ENCODE measurements at regions not wholly inside any gene's neighbourhood (a gene's known extent, or its start where the extent isn't known, plus 50 kb on each side); places are given as distances from the start of the nearest gene placed in this dataset.

GRCh38 chr5:102014371-102014770 lies 281.7 kb downstream of the SLCO4C1 start:
- no peaks in the 10 kb centered on the region for H3K36me3 Mint-ChIP-seq
- no peak for DNase-seq
- H3K27ac Mint-ChIP-seq = no peak overlapping the region
- no peaks in the 10 kb centered on the region for H3K27me3 Mint-ChIP-seq
- CTCF ChIA-PET = no interaction called here
- H3K4me1 Mint-ChIP-seq = no peaks in the 10 kb centered on the region
- H3K9me3 Mint-ChIP-seq = no peaks in the 10 kb centered on the region
- no peak overlapping the region for H3K4me3 Mint-ChIP-seq

- no peaks in the 10 kb centered on the region for H3K9me3 Mint-ChIP-seq
- no peak overlapping the region for H3K4me3 Mint-ChIP-seq
- no peak overlapping the region for H3K27ac Mint-ChIP-seq
- DNase-seq = no peak
- H3K36me3 Mint-ChIP-seq = no peaks in the 10 kb centered on the region
- H3K27me3 Mint-ChIP-seq = no peaks in the 10 kb centered on the region
- CTCF ChIA-PET = no interaction called here
- H3K4me1 Mint-ChIP-seq = no peaks in the 10 kb centered on the region
Observed at GRCh38 chr5:102010644-102011043, 285.4 kb downstream of the SLCO4C1 start.

- H3K4me1 Mint-ChIP-seq = no peaks in the 10 kb centered on the region
- no peaks in the 10 kb centered on the region for H3K36me3 Mint-ChIP-seq
- H3K27ac Mint-ChIP-seq = no peak overlapping the region
- no peak for DNase-seq
- no peaks in the 10 kb centered on the region for H3K9me3 Mint-ChIP-seq
- H3K4me3 Mint-ChIP-seq = no peak overlapping the region
- H3K27me3 Mint-ChIP-seq = no peaks in the 10 kb centered on the region
- CTCF ChIA-PET = no interaction called here
Observed at GRCh38 chr5:101997235-101997634, 298.8 kb downstream of the SLCO4C1 start.

- H3K36me3 Mint-ChIP-seq = no peaks in the 10 kb centered on the region
- no peaks in the 10 kb centered on the region for H3K4me1 Mint-ChIP-seq
- H3K27me3 Mint-ChIP-seq = no peaks in the 10 kb centered on the region
- CTCF ChIA-PET = no interaction called here
- no peaks in the 10 kb centered on the region for H3K9me3 Mint-ChIP-seq
- no peak overlapping the region for H3K27ac Mint-ChIP-seq
- H3K4me3 Mint-ChIP-seq = no peak overlapping the region
- DNase-seq = no peak
Observed at GRCh38 chr5:101995585-101995984, 300.5 kb downstream of the SLCO4C1 start.

GRCh38 chr5:101991486-101991885 lies 304.6 kb downstream of the SLCO4C1 start:
- no peaks in the 10 kb centered on the region for H3K4me1 Mint-ChIP-seq
- CTCF ChIA-PET = interaction anchor here (0.7 kb wide), 1 partner anchor 66 kb away, joined by 4 read pairs; no protein-coding TSS in a partner anchor
- no peak overlapping the region for H3K27ac Mint-ChIP-seq
- no peak for DNase-seq
- H3K36me3 Mint-ChIP-seq = no peaks in the 10 kb centered on the region
- H3K27me3 Mint-ChIP-seq = no peaks in the 10 kb centered on the region
- no peaks in the 10 kb centered on the region for H3K9me3 Mint-ChIP-seq
- H3K4me3 Mint-ChIP-seq = no peak overlapping the region

- no peaks in the 10 kb centered on the region for H3K9me3 Mint-ChIP-seq
- no peaks in the 10 kb centered on the region for H3K27me3 Mint-ChIP-seq
- CTCF ChIA-PET = no interaction called here
- H3K36me3 Mint-ChIP-seq = no peaks in the 10 kb centered on the region
- no peak for DNase-seq
- H3K4me1 Mint-ChIP-seq = no peaks in the 10 kb centered on the region
- no peak overlapping the region for H3K27ac Mint-ChIP-seq
- H3K4me3 Mint-ChIP-seq = no peak overlapping the region
Observed at GRCh38 chr5:101989659-101990058, 306.4 kb downstream of the SLCO4C1 start.

- no peaks in the 10 kb centered on the region for H3K4me1 Mint-ChIP-seq
- H3K27me3 Mint-ChIP-seq = no peaks in the 10 kb centered on the region
- H3K4me3 Mint-ChIP-seq = no peak overlapping the region
- DNase-seq = no peak
- no peaks in the 10 kb centered on the region for H3K9me3 Mint-ChIP-seq
- no peak overlapping the region for H3K27ac Mint-ChIP-seq
- CTCF ChIA-PET = interaction anchor here (0.6 to 2.7 kb wide), 3 partner anchors 12 to 35 kb away, joined by 3 to 17 read pairs (median 3); no protein-coding TSS in a partner anchor
- H3K36me3 Mint-ChIP-seq = no peaks in the 10 kb centered on the region
Observed at GRCh38 chr5:101977729-101978345, 318.2 kb downstream of the SLCO4C1 start.

GRCh38 chr5:101976933-101977332 lies 319.2 kb downstream of the SLCO4C1 start:
- H3K27ac Mint-ChIP-seq = no peak overlapping the region
- H3K4me3 Mint-ChIP-seq = no peak overlapping the region
- CTCF ChIA-PET = no interaction called here
- DNase-seq = no peak
- no peaks in the 10 kb centered on the region for H3K4me1 Mint-ChIP-seq
- no peaks in the 10 kb centered on the region for H3K36me3 Mint-ChIP-seq
- H3K27me3 Mint-ChIP-seq = no peaks in the 10 kb centered on the region
- no peaks in the 10 kb centered on the region for H3K9me3 Mint-ChIP-seq

- Mint-ChIP-seq H3K9me3 (no peaks in the 10 kb centered on the region), H3K27me3 (no peaks in the 10 kb centered on the region), H3K4me1 (no peaks in the 10 kb centered on the region), H3K27ac (no peak overlapping the region), H3K36me3 (no peaks in the 10 kb centered on the region), H3K4me3 (no peak overlapping the region)
- CTCF ChIA-PET = no interaction called here
- DNase-seq = no peak
Observed at GRCh38 chr5:101969742-101970141, 326.3 kb downstream of the SLCO4C1 start.

GRCh38 chr5:101966476-101966875 lies 329.6 kb downstream of the SLCO4C1 start:
- H3K27me3 Mint-ChIP-seq = no peaks in the 10 kb centered on the region
- H3K4me1 Mint-ChIP-seq = no peaks in the 10 kb centered on the region
- CTCF ChIA-PET = interaction anchor here (0.6 kb wide), 1 partner anchor 11 kb away, joined by 3 read pairs; no protein-coding TSS in a partner anchor
- no peaks in the 10 kb centered on the region for H3K36me3 Mint-ChIP-seq
- H3K9me3 Mint-ChIP-seq = no peaks in the 10 kb centered on the region
- no peak for DNase-seq
- no peak overlapping the region for H3K4me3 Mint-ChIP-seq
- H3K27ac Mint-ChIP-seq = no peak overlapping the region

- Mint-ChIP-seq H3K36me3 (no peaks in the 10 kb centered on the region), H3K27me3 (no peaks in the 10 kb centered on the region), H3K4me1 (no peaks in the 10 kb centered on the region), H3K27ac (no peak overlapping the region), H3K4me3 (no peak overlapping the region), H3K9me3 (no peaks in the 10 kb centered on the region)
- CTCF ChIA-PET = no interaction called here
- DNase-seq = no peak
Observed at GRCh38 chr5:101955891-101956290, 340.2 kb downstream of the SLCO4C1 start.

GRCh38 chr5:101950019-101950418 lies 346.1 kb downstream of the SLCO4C1 start:
- Mint-ChIP-seq H3K27ac (no peak overlapping the region), H3K4me3 (no peak overlapping the region), H3K27me3 (no peaks in the 10 kb centered on the region), H3K4me1 (no peaks in the 10 kb centered on the region), H3K9me3 (no peaks in the 10 kb centered on the region), H3K36me3 (no peaks in the 10 kb centered on the region)
- CTCF ChIA-PET = no interaction called here
- no peak for DNase-seq

- Mint-ChIP-seq H3K4me3 (no peak overlapping the region), H3K27me3 (no peaks in the 10 kb centered on the region), H3K4me1 (peaks cover 2% of the 10 kb centered on the region), H3K27ac (no peak overlapping the region), H3K36me3 (no peaks in the 10 kb centered on the region), H3K9me3 (no peaks in the 10 kb centered on the region)
- CTCF ChIA-PET = no interaction called here
- no peak for DNase-seq
Observed at GRCh38 chr5:101948615-101949014, 347.5 kb downstream of the SLCO4C1 start.

GRCh38 chr5:101943784-101944183 lies 352.3 kb downstream of the SLCO4C1 start:
- Mint-ChIP-seq H3K4me3 (no peak overlapping the region), H3K4me1 (peaks cover 3% of the 10 kb centered on the region), H3K27ac (no peak overlapping the region), H3K27me3 (no peaks in the 10 kb centered on the region), H3K36me3 (no peaks in the 10 kb centered on the region), H3K9me3 (no peaks in the 10 kb centered on the region)
- CTCF ChIA-PET = interaction anchor here (1.7 kb wide), 1 partner anchor 112 kb away, joined by 4 read pairs; no protein-coding TSS in a partner anchor
- no peak for DNase-seq

GRCh38 chr5:101942321-101942882 lies 353.7 kb downstream of the SLCO4C1 start:
- CTCF ChIA-PET = interaction anchor here (0.9 to 2.1 kb wide), 7 partner anchors 32 to 1282 kb away, joined by 3 to 17 read pairs (median 4); no protein-coding TSS in a partner anchor
- no peak overlapping the region for H3K4me3 Mint-ChIP-seq
- DNase-seq = peak; percentile 21
- H3K4me1 Mint-ChIP-seq = peaks cover 3% of the 10 kb centered on the region
- no peaks in the 10 kb centered on the region for H3K9me3 Mint-ChIP-seq
- no peaks in the 10 kb centered on the region for H3K27me3 Mint-ChIP-seq
- no peak overlapping the region for H3K27ac Mint-ChIP-seq
- no peaks in the 10 kb centered on the region for H3K36me3 Mint-ChIP-seq
